ENCODE measurements at regions not wholly inside any gene's neighbourhood (a gene's known extent, or its start where the extent isn't known, plus 50 kb on each side); places are given as distances from the start of the nearest gene placed in this dataset.

DNA sequence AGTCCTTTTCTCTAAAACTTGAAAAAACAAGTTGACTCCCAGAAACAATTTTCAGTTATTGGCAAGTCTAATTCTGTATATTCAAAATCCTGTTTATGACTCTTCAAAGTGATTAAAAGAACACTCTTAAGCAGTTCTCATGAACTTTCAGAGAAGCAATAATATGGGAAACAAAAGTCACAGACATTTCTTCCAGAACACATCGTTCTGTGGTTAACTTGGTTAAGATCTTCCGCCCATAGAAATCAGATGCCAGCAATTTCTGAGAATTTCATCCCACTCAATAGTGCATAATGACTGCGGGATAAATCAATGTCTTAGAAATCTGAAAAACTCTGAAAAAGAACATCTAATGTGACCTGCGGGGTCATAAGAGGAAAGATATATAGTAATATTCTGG is 300.5 kb downstream of the COX7C start:
- dilution Hi-C loops (cut with MboI; ENCODE audit: extremely low pct_ligation_motif_present, low sequenced_read_pairs) (no loop called here), intact Hi-C loops (cut with micrococcal nuclease) (no loop called here)
- DNase-seq (ENCODE audit: low read depth, low spot score) (no peak), FAIRE-seq (no peak)
- Histone ChIP-seq H3K4me2 (ENCODE audit: insufficient read depth, low read length) (no peak overlapping the region), H3K79me2 (ENCODE audit: control insufficient read depth, insufficient read depth, low read length) (no peaks in the 10 kb centered on the region), H3K36me3 (ENCODE audit: control insufficient read depth in 2 of 2, extremely low read depth in 1 of 2, insufficient read depth in 2 of 2, low read length in 2 of 2) (no peaks in the 10 kb centered on the region), H3K4me1 (ENCODE audit: control insufficient read depth, extremely low read depth, insufficient read depth, low read length) (no peaks in the 10 kb centered on the region), H3K9me1 (replicated peaks; ENCODE audit: control insufficient read depth, extremely low read depth, insufficient read depth, low read length) (no peaks in the 10 kb centered on the region), H3K27ac (ENCODE audit: insufficient read depth, low read depth, low read length) (no peak overlapping the region), H3K4me3 (replicated peaks in 1 of 3; ENCODE audit: insufficient read depth in 1 of 3, low read depth in 1 of 3, low read length in 3 of 3) (no peak overlapping the region), H4K20me1 (replicated peaks; ENCODE audit: control insufficient read depth, extremely low read depth, insufficient read depth, low read length) (no peaks in the 10 kb centered on the region), H3K27me3 (ENCODE audit: control insufficient read depth in 2 of 2, insufficient read depth in 2 of 2, low read length in 2 of 2) (no peaks in the 10 kb centered on the region), H2AFZ (ENCODE audit: low read depth, low read length) (no peak overlapping the region), H3K9me3 (replicated peaks; ENCODE audit: control insufficient read depth, insufficient read depth, low read length) (no peaks in the 10 kb centered on the region), H3K9ac (replicated peaks; ENCODE audit: extremely low read depth, insufficient read depth, low read length) (no peak overlapping the region)
- TF ChIP-seq FOS (IDR thresholded peaks at IDR 0.05; ENCODE audit: borderline replicate concordance, insufficient read depth, low read length), result no peak
- TF ChIP-seq POLR2A (IDR thresholded peaks at IDR 0.05; ENCODE audit: low read depth, low read length), result no peak
- TF ChIP-seq, protein P1, sequence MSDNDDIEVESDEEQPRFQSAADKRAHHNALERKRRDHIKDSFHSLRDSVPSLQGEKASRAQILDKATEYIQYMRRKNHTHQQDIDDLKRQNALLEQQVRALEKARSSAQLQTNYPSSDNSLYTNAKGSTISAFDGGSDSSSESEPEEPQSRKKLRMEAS (IDR thresholded peaks at IDR 0.05; ENCODE audit: insufficient read depth, insufficient read length), result no peak
- TF ChIP-seq POLR2AphosphoS5 (IDR thresholded peaks at IDR 0.05; ENCODE audit: insufficient read depth, low read depth, low read length), result no peak
- no peak for TF ChIP-seq JUN (IDR thresholded peaks at IDR 0.05; ENCODE audit: borderline replicate concordance, insufficient read depth, insufficient read length, low read depth)
- TF ChIP-seq EZH2 (IDR thresholded peaks at IDR 0.05; ENCODE audit: borderline replicate concordance, low read depth, low read length, severe bottlenecking), result no peak
- TF ChIP-seq CTCF (IDR thresholded peaks at IDR 0.05; ENCODE audit: extremely low read depth in 1 of 2, insufficient read depth in 1 of 2, low read depth in 1 of 2, low read length in 2 of 2), result no peak
- no peak for TF ChIP-seq MYC (IDR thresholded peaks at IDR 0.05; ENCODE audit: low read depth, low read length)
- TF ChIP-seq GATA2 (IDR thresholded peaks at IDR 0.05; ENCODE audit: insufficient read depth, insufficient read length, low read depth, low read length), result no peak
- no TSS peak for BruUV-seq (replicated peaks)
- POLR2A ChIA-PET, result no interaction called here
- CTCF ChIA-PET, result no interaction called here
